ENCODE measurements at regions not wholly inside any gene's neighbourhood (a gene's known extent, or its start where the extent isn't known, plus 50 kb on each side); places are given as distances from the start of the nearest gene placed in this dataset.
"Not testable (repeated sequence)": the region's sequence is repeated elsewhere in the genome, so short reads cannot be mapped to it uniquely, and the experiment has no call there.

GRCh38 chr1:10942542-10942912, 69.9 kb upstream of the TARDBP start:
- no peak for DNase-seq

GRCh38 chr1:10943041-10943440, 69.4 kb upstream of the TARDBP start:
- DNase-seq: no peak

DNA sequence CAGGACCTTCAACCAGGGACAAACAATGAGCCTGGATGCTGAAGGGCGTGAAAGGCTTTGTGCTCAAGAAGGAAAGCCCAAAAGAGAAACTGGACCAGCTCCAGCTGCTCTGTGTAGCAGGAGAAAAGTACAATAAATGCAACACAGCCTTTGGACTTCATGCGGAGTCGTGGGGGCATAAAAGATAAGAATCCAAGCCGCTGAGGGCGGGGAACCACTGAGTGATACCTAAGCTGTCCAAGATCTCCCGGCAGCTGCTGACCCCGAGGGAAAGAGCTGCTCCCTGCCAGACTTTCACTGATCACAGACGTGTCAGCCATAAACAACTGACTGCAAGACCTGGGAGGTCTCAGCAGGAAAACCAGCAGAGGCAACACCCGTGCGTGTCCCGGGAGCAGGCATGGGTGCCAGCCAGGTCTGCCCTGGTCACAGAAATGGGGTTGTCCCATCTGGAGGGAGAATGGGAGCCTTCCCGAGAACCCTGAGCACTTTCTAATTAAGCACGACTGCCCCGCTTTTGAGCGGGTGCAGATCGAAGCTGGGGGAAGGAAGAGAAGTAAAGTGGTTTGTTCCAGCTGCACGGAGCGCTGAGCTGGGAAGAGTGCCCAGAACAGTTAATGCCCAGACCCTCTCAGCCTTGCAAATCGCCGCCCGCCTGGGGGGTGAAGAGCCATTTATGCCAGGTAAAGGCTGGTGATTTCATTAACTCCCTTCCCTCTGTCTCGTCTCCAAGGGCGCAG, 68.3 kb upstream of the TARDBP start:
- no peak for DNase-seq

- DNase-seq: no peak
These were observed 66.4 kb upstream of the TARDBP start for GRCh38 chr1:10945991-10946509.

DNA sequence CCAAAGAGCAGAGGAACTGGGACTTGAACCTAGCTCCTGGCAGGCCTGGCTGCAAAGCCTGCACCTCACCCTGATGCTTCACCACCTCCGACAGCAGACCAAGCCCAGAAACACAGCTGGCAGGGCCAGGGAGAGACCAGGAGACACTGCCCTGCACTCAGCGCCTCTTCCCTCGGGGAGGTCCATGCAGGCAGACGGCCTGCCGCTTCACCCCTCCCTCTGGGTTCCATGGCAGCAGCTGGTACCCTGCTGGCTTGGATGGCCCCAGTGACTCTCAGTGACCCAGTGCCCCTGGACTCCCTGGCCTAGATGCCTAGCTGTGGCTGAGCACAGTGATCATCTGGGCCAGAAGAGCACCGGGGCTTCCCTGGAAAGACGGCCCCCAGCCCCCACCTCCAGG, 65.3 kb upstream of the TARDBP start:
- DNase-seq: no peak

DNA sequence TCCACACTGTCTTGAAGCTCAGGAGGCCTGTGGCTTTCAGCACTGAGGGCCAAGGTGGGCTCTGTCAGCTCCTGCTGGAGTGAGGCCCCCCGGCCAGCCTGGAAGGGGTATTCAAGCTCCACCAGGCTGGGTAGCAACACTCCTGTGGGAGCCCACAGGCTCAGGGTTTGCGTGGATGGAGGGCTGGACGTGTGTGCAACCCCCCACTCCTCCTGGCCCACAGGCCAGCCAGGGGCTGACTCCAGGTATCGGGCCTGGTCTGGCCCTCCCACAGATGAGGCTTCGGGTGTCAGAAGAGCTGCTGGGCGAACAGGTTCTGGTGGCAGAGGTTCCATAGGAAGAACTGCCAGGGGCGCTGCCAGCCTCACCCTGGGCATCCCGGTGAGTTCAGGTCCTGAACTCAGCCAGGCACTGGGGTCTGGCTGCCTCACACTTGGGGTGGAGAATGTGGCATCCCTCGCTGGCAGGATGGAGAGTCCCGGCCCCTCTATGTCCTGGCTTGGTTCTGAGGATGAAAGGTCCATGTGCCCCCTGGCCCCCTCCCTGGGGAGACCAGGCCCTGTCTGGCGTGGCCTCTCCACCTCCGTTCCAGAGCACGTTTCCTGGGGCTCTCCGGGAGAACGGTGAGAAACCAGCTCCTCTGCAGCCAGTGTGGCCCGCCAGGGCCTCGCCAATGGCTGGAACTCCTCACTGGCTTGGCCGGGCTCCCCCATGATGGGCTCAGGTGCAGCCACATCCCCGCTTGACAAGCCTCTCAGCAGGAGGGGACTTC, 64.6 kb upstream of the TARDBP start:
- no peak for DNase-seq

GRCh38 chr1:10948463-10948775, 64.0 kb upstream of the TARDBP start:
- DNase-seq: no peak

DNA sequence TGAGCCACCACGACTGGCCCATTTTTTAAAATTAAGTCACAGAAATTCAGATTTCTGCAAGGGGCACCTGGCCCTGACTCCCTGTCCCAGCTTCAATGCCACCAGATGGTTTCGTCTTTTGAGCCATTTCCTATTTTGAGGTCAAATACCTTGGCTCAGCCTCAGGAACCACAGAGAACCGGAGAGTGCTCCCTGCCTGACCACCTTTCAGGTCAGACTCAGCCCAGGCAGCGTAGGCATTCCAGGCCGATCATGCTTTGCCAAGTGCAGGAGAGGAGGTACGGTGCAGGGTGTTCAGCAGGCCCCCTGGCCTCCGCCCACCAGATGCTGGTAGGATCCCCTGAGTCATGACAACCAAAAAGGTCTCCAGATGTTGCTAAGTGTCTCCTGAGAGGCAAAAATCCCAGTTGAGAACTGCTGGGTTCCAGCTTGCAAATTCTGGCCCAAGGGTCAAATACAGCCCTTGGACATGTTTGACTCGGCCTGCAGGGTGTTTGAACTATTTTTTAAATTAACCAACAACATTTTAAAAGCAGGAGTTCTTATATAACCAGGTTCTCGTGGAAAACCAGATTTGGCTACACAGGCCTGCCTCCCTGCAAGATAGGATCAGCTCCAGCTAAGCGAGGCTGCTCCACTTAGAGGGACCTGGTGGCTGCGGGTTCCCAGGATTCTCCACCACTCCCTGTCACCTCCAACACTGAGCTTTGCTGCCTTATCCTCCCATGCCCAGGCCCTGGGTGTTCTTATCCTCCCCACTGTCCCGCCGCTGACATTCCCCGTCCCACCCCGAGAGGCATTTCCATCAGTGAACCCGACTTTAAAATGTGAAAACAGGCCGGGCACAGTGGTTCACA, 61.9 kb upstream of the TARDBP start:
- no peak for DNase-seq

GRCh38 chr1:10951298-10951697, 61.2 kb upstream of the TARDBP start:
- DNase-seq: not testable (repeated sequence)

DNA sequence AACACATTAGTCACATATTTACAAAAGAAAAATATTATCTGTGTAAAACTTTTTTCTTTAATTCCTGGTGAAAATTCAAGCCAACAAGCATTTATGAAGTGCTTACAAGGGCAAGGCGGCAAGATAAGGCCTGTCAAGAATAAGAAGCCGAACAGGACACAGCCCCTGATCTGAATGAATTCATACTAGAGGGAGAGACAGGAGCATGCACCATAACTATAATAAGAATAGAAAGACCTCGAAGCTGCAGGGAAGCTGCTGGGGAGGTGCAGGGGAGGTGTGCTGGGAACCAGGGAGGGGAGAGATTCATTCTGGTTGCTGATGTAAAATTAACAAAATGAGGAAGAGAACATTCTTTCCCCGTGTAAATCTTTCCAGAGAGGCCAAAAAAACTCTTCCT, 60.5 kb upstream of the TARDBP start:
- DNase-seq: no peak

DNA sequence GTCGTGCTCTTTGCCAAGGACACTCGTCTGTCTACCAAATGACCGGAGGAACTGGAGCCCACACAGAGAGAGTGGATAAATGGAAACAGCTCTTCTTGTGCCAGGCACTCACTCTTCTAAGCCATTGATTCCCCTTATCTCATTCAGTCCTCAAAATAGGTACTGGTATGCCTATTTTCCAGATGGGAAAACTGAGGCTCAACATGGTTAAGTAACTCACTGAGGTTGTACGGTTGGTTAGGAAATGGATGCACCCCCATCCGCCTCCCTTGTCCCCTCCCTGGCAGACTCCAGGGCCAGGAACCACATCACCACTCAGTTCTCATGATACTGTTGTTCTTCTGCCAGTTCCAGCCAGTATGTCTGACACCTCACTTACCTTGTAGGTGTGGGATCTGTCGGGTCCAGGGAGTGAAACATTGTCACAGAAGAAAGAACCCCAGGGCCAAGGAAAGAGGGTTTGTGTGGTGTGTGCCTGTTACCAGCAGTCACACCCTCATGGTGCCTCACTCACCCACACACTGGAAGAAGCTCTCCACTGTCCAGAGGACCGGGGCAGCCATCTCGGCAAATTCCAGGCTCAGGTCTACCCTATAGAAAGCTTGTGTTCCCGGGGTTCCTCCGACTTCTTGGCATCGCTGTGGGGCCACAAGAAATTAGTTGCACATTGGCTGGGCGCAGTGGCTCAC, 58.8 kb upstream of the TARDBP start:
- DNase-seq: no peak

- DNase-seq: no peak
These were observed 55.3 kb upstream of the TARDBP start for GRCh38 chr1:10957133-10957532.

- no peak for DNase-seq
These were observed 53.8 kb upstream of the TARDBP start for GRCh38 chr1:10958614-10959013.

DNA sequence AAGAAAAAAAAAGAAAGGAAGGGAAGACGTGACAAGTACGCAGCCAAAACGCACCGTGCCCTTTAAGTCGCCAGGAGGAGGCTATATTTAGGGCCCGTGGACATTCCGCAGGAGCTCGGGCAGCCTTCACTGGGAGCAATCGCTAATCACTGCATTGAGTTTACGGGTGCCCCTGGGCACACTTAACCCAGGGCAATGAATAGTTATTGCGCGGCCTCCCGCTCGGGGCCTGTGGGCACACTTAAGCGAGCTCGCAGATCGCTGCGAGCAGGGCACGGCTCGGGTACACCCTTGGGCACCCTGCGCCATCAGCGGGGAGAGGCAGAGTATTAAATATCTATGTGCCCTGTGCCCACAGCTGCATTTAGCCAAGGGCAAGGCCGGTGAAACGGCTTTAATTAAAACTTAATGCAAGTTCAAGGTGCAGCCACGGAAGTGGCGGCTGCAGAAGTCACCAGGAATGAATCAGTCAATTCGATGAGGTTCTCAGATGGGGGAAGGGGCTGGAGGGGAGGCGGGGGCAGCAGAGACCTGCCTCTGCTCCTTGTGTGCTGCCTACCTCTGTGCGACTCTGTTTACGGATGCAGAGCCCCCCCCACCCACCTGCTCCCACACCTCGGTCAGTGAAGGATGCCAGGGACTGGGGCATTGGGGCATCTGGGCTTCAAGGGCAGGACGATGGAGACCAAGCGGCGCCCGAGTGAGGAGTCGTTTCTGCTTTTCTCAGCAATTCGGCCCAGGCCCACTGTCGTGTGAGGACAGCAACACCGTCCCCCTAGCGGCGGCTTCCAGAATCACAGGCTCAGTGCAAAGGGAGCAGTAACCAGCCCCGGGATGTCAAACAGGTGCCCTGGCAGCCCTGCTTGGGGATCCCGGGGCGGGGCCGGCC, 51.8 kb upstream of the TARDBP start:
- no peak for DNase-seq

DNA sequence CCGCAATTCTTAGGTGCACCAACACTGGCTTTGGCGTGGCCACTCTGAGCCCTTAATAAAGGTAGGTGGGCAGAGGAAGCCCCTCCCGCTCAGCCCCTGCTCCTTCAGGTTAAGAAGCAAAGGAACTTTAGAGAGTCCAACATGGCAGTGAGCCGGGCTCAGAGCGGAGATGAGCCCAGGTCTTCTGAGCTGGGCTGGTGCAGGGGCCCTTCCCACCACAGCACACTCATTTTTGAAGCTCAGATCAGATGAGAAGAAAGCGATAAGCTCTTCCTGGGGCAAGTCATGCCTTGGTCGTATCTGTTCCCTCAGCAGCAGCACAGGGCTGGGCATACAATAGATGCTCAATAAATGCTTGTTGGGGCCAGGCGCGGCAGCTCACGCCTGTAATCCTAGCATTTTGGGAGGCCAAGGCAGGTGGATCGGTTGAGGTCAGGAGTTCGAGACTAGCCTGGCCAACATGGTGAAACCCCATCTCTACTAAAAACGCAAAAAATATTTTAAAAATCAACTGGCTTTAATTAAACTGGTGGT, 51.1 kb upstream of the TARDBP start:
- DNase-seq: no peak

- DNase-seq: no peak
These were observed 50.0 kb upstream of the TARDBP start for GRCh38 chr1:10962483-10962882.

Measured in activated gamma-delta T cell (primary cell).